GM19351 (cell line): ENCODE measurements at regions not wholly inside any gene's neighbourhood (a gene's known extent, or its start where the extent isn't known, plus 50 kb on each side); places are given as distances from the start of the nearest gene placed in this dataset.
"Not testable (repeated sequence)": the region's sequence is repeated elsewhere in the genome, so short reads cannot be mapped to it uniquely, and the experiment has no call there.

Source experiments
- ATAC-seq: cut with Tn5 transposase; IDR thresholded peaks from one replicate; pipeline ENCODE4 v1.9.1; 2021; ENCODE audit warnings: mild to moderate bottlenecking, moderate library complexity; ENCODE audit not compliant: unreplicated experiment

- no peak for ATAC-seq
These were observed 2045.4 kb upstream of the CDH6 start for GRCh38 chr5:29148073-29148472.

GRCh38 chr5:29143266-29143665 is 2050.2 kb upstream of the CDH6 start:
- no peak for ATAC-seq

GRCh38 chr5:29134418-29134817 is 2059.1 kb upstream of the CDH6 start:
- ATAC-seq: no peak

GRCh38 chr5:29131285-29131684 is 2062.2 kb upstream of the CDH6 start:
- no peak for ATAC-seq

GRCh38 chr5:29130786-29131185 is 2062.7 kb upstream of the CDH6 start:
- no peak for ATAC-seq

GRCh38 chr5:29127524-29128156 is 2065.8 kb upstream of the CDH6 start:
- ATAC-seq: not testable (repeated sequence)

GRCh38 chr5:29126462-29126861 is 2067.0 kb upstream of the CDH6 start:
- not testable (repeated sequence) for ATAC-seq

- ATAC-seq: no peak
These were observed 2071.2 kb upstream of the CDH6 start for GRCh38 chr5:29122306-29122705.

- no peak for ATAC-seq
These were observed 2076.0 kb upstream of the CDH9 start for GRCh38 chr5:29114331-29114768.

- no peak for ATAC-seq
These were observed 2075.1 kb upstream of the CDH9 start for GRCh38 chr5:29113516-29113915.

- no peak for ATAC-seq
These were observed 2061.2 kb upstream of the CDH9 start for GRCh38 chr5:29099585-29099984.

GRCh38 chr5:29089591-29090130 is 2051.3 kb upstream of the CDH9 start:
- ATAC-seq: no peak

GRCh38 chr5:29085142-29085541 is 2046.8 kb upstream of the CDH9 start:
- ATAC-seq: no peak

- no peak for ATAC-seq
These were observed 2041.4 kb upstream of the CDH9 start for GRCh38 chr5:29079771-29080170.

- ATAC-seq: no peak
These were observed 2039.1 kb upstream of the CDH9 start for GRCh38 chr5:29077451-29077850.

GRCh38 chr5:29069104-29069402 is 2030.7 kb upstream of the CDH9 start:
- no peak for ATAC-seq

- ATAC-seq: no peak
These were observed 2023.0 kb upstream of the CDH9 start for GRCh38 chr5:29061381-29061780.

GRCh38 chr5:29054694-29055093 is 2016.3 kb upstream of the CDH9 start:
- no peak for ATAC-seq

GRCh38 chr5:29054282-29054681 is 2015.9 kb upstream of the CDH9 start:
- ATAC-seq: no peak

- ATAC-seq: no peak
These were observed 2013.1 kb upstream of the CDH9 start for GRCh38 chr5:29051509-29051908.

- ATAC-seq: no peak
These were observed 2003.8 kb upstream of the CDH9 start for GRCh38 chr5:29042152-29042551.

GRCh38 chr5:29040404-29040803 is 2002.0 kb upstream of the CDH9 start:
- ATAC-seq: no peak

- ATAC-seq: no peak
These were observed 2001.6 kb upstream of the CDH9 start for GRCh38 chr5:29039994-29040393.
